Neuronal stem cell (in vitro differentiated cells): ENCODE measurements at regions not wholly inside any gene's neighbourhood (a gene's known extent, or its start where the extent isn't known, plus 50 kb on each side); places are given as distances from the start of the nearest gene placed in this dataset.

Experiments
- DNase-seq: peaks from one replicate; pipeline ENCODE4 v3.0.0-alpha.2; 2013; ENCODE audit warnings: low spot score
- H2AFZ ChIP-seq: one replicate; pipeline ENCODE4 v1.6.1; 2013; ENCODE audit warnings: mild to moderate bottlenecking, low read length, inconsistent platforms
- H2AK5ac ChIP-seq: 2 replicates; pipeline ENCODE4 v1.6.1; 2013; ENCODE audit warnings: low read depth, mild to moderate bottlenecking, inconsistent platforms, low read length, moderate library complexity, mixed read lengths
- H2BK120ac ChIP-seq: 2 replicates; pipeline ENCODE4 v1.6.1; 2013; ENCODE audit warnings: low read depth, mild to moderate bottlenecking, inconsistent platforms, low read length, moderate library complexity, mixed read lengths
- H2BK12ac ChIP-seq: one replicate; pipeline ENCODE4 v1.6.1; 2013; ENCODE audit warnings: low read length, inconsistent platforms
- H2BK15ac ChIP-seq: 2 replicates; pipeline ENCODE4 v1.6.1; 2013; ENCODE audit warnings: mild to moderate bottlenecking, low read length, inconsistent platforms, mixed read lengths
- H2BK5ac ChIP-seq: one replicate; pipeline ENCODE4 v1.6.1; 2013; ENCODE audit warnings: inconsistent platforms, mild to moderate bottlenecking, low read length, moderate library complexity
- H3K14ac ChIP-seq: one replicate; pipeline ENCODE4 v1.6.1; 2013; ENCODE audit warnings: low read length, inconsistent platforms
- H3K18ac ChIP-seq: 2 replicates; pipeline ENCODE4 v1.6.1; 2013; ENCODE audit warnings: low read length, inconsistent platforms
- H3K23ac ChIP-seq: 2 replicates; pipeline ENCODE4 v1.6.1; 2013; ENCODE audit warnings: low read depth, mild to moderate bottlenecking, mixed read lengths, low read length, inconsistent platforms; ENCODE audit not compliant: poor library complexity
- H3K27ac ChIP-seq: replicated peaks from 3 replicates; pipeline ENCODE4 v1.5.1; 2013; ENCODE audit warnings: low read length, inconsistent platforms
- H3K27me3 ChIP-seq, 3 experiments: 2 replicates each; pipeline ENCODE4 v1.6.1; 2013; ENCODE audit warnings: low read length in 3 of 3, mild to moderate bottlenecking in 2 of 3, inconsistent platforms in 1 of 3, low read depth in 1 of 3, mixed read lengths in 1 of 3, moderate library complexity in 1 of 3; ENCODE audit not compliant: control insufficient read depth in 3 of 3, insufficient read depth in 3 of 3
- H3K36me3 ChIP-seq, 2 donors: replicated peaks in 1 of 2; 2 replicates each; pipeline ENCODE4 v1.6.1; 2013; ENCODE audit warnings: low read length in 2 of 2; ENCODE audit not compliant: control insufficient read depth in 2 of 2, insufficient read depth in 2 of 2
- H3K4ac ChIP-seq: 2 replicates; pipeline ENCODE4 v1.6.1; 2013; ENCODE audit warnings: inconsistent platforms, mild to moderate bottlenecking, low read length, moderate library complexity
- H3K4me1 ChIP-seq, 2 donors: 1 replicate in 1 of 2; 2 replicates in 1 of 2; pipeline ENCODE4 v1.6.1; 2013; ENCODE audit warnings: low read length in 2 of 2, low read depth in 1 of 2; ENCODE audit not compliant: control insufficient read depth in 2 of 2, insufficient read depth in 1 of 2
- H3K4me2 ChIP-seq: one replicate; pipeline ENCODE4 v1.6.1; 2013; ENCODE audit warnings: mild to moderate bottlenecking, low read length, inconsistent platforms; ENCODE audit not compliant: insufficient read depth, poor library complexity, severe bottlenecking
- H3K4me3 ChIP-seq, 2 donors: 2 replicates each; pipeline ENCODE4 v1.5.1; 2013; ENCODE audit warnings: low read length in 2 of 2, mild to moderate bottlenecking in 2 of 2, inconsistent platforms in 1 of 2, moderate library complexity in 1 of 2
- H3K79me1 ChIP-seq: one replicate; pipeline ENCODE4 v1.6.1; 2013; ENCODE audit warnings: low read depth, mild to moderate bottlenecking, inconsistent platforms, low read length, moderate library complexity
- H3K9ac ChIP-seq: one replicate; pipeline ENCODE4 v1.6.1; 2013; ENCODE audit warnings: mild to moderate bottlenecking, low read depth, low read length, inconsistent platforms; ENCODE audit not compliant: poor library complexity
- H3K9me3 ChIP-seq, 2 donors: replicated peaks in 1 of 2; 2 replicates each; pipeline versions ENCODE3 to v1.6.1; 2013; ENCODE audit warnings: low read length in 2 of 2, mild to moderate bottlenecking in 2 of 2, inconsistent platforms in 1 of 2, low read depth in 1 of 2, mixed read lengths in 1 of 2, moderate library complexity in 1 of 2; ENCODE audit not compliant: control insufficient read depth in 2 of 2, insufficient read depth in 1 of 2
- H4K8ac ChIP-seq: one replicate; pipeline ENCODE4 v1.6.1; 2013; ENCODE audit warnings: low read depth, mild to moderate bottlenecking, inconsistent platforms, low read length, moderate library complexity
- H4K91ac ChIP-seq: one replicate; pipeline ENCODE4 v1.6.1; 2013; ENCODE audit warnings: low read length, low read depth, mild to moderate bottlenecking, inconsistent platforms; ENCODE audit not compliant: poor library complexity
- WGBS, 2 donors: extraction: QIAGEN DNeasy Blood & Tissue Kit; methylation state at CpG; one replicate each; pipeline ENCODE4 v1.1.7; 2013; ENCODE audit warnings: missing lambda C conversion rate in 2 of 2, mixed read lengths in 1 of 2; ENCODE audit not compliant: insufficient read length in 2 of 2, insufficient replicate concordance in 1 of 2; ENCODE audit errors: extremely low coverage in 2 of 2; 5-methylcytosine and 5-hydroxymethylcytosine counted together

DNA sequence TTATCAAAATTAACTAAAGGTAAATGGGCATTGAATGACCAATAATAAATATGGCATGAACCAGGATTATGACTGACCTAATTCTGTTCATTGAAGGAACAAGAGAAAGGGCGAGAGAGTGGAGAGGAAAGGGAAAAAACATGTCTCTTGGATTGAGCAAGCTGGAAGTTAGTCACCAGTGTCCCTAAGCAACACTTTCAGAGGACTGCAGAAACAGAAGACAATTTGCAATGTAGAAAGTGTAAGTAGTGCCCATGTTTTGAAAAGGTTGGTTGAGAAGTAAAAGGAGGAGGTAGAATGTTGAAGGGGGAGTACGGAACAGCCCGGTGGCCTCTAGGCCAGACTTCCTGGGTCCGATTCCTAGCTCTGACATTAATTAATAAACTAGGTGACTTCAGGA, 94.6 kb downstream of the FAS start:
- WGBS, 2 donors: 100% methylated on average over 1 of the region's 4 CpGs; no CpG with 5 or more reads in 1 of the 2 donors
- H3K18ac ChIP-seq: no peak overlapping the region
- H3K4me2 ChIP-seq: no peak overlapping the region
- H2BK5ac ChIP-seq: no peak overlapping the region
- no peaks in the 10 kb centered on the region for H3K9me3 ChIP-seq
- no peak overlapping the region for H3K4me3 ChIP-seq
- no peak overlapping the region for H3K27ac ChIP-seq
- no peak overlapping the region for H3K23ac ChIP-seq
- no peak overlapping the region for H3K14ac ChIP-seq
- H2BK120ac ChIP-seq: no peak overlapping the region
- H2AK5ac ChIP-seq: no peak overlapping the region
- H3K79me1 ChIP-seq: no peaks in the 10 kb centered on the region
- H2BK12ac ChIP-seq: no peak overlapping the region
- H3K9ac ChIP-seq: no peak overlapping the region
- DNase-seq: no peak
- H3K4me1 ChIP-seq: peaks cover 0 to 4% of the 10 kb centered on the region in 2 donors
- no peak overlapping the region for H3K4ac ChIP-seq
- H4K8ac ChIP-seq: no peak overlapping the region
- no peak overlapping the region for H4K91ac ChIP-seq
- H3K27me3 ChIP-seq: no peaks in the 10 kb centered on the region
- H3K36me3 ChIP-seq: no peaks in the 10 kb centered on the region
- no peak overlapping the region for H2AFZ ChIP-seq
- no peak overlapping the region for H2BK15ac ChIP-seq

GRCh38 chr10:89082086-89082485, 91.5 kb downstream of the FAS start:
- no peak for DNase-seq
- no peak overlapping the region for H3K18ac ChIP-seq
- H3K36me3 ChIP-seq: no peaks in the 10 kb centered on the region
- peaks cover 0 to 4% of the 10 kb centered on the region in 2 donors for H3K4me1 ChIP-seq
- no peak overlapping the region for H2AK5ac ChIP-seq
- H3K4ac ChIP-seq: no peak overlapping the region
- WGBS, 2 donors: no CpG with 5 or more reads among the region's 5 CpGs
- no peak overlapping the region for H3K4me2 ChIP-seq
- H3K14ac ChIP-seq: no peak overlapping the region
- H2AFZ ChIP-seq: no peak overlapping the region
- H2BK12ac ChIP-seq: no peak overlapping the region
- no peak overlapping the region for H3K4me3 ChIP-seq
- H4K8ac ChIP-seq: no peak overlapping the region
- H3K79me1 ChIP-seq: no peaks in the 10 kb centered on the region
- no peaks in the 10 kb centered on the region for H3K9me3 ChIP-seq
- H2BK120ac ChIP-seq: no peak overlapping the region
- no peak overlapping the region for H3K27ac ChIP-seq
- no peak overlapping the region for H2BK5ac ChIP-seq
- no peak overlapping the region for H3K9ac ChIP-seq
- H3K23ac ChIP-seq: no peak overlapping the region
- no peak overlapping the region for H2BK15ac ChIP-seq
- H4K91ac ChIP-seq: no peak overlapping the region
- H3K27me3 ChIP-seq: no peaks in the 10 kb centered on the region

DNA sequence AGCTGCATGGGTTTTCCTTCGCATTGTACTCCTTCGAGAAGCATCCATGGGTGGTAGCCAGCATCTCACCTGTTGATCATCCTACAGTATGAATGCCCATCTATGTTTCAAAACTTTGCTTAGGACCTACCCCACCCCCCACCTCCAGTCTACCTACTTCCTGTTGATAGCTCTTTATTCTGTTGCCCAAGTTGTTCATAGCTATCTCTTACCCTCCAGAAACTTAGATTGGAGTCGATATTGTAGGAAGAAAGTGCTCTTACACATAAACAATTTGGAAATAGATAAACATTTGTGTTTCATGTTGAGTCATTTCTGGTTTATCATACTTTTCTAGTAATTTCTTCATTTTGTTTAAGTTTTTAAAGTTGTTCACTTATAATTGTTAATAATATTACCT, 90.1 kb downstream of the FAS start:
- Histone ChIP-seq H2AK5ac (no peak overlapping the region), H3K27me3 (no peaks in the 10 kb centered on the region), H3K18ac (no peak overlapping the region), H2AFZ (no peak overlapping the region), H4K8ac (no peak overlapping the region), H2BK15ac (no peak overlapping the region), H3K79me1 (no peaks in the 10 kb centered on the region), H3K27ac (no peak overlapping the region), H3K4me3 (no peak overlapping the region), H3K4me1 (no peaks in the 10 kb centered on the region), H3K23ac (no peak overlapping the region), H3K4me2 (no peak overlapping the region), H3K4ac (no peak overlapping the region), H2BK120ac (no peak overlapping the region), H3K36me3 (no peaks in the 10 kb centered on the region), H3K9ac (no peak overlapping the region), H3K9me3 (no peaks in the 10 kb centered on the region), H2BK12ac (no peak overlapping the region), H2BK5ac (no peak overlapping the region), H4K91ac (no peak overlapping the region), H3K14ac (no peak overlapping the region)
- no CpG with 5 or more reads among the region's 3 CpGs for WGBS, 2 donors
- no peak for DNase-seq

DNA sequence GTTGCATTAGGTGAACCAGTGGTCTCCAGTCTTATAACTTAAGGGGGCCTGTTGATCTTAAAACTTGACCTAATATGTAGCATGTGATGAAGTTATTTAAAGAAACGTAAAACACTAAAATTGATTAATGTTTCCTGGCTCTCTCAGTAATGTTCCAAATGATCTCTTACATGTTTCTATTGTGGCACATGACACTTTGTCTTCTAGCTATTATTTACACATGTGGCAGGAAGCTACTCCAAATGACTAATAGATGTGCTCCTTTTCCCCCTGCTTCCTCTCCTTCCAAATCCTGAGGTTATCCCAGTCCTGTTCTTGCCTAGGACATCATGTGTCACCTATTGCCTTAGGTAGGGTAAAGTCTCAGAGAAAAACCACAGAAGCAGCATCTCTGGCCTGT, 89.4 kb downstream of the FAS start:
- no peaks in the 10 kb centered on the region for H3K79me1 ChIP-seq
- WGBS, 2 donors: no CpG with 5 or more reads among the region's 1 CpG

More for the DNA sequence above, 89.4 kb downstream of the FAS start:
- Histone ChIP-seq H3K4me2 (no peak overlapping the region), H3K18ac (no peak overlapping the region), H2BK12ac (no peak overlapping the region), H2BK5ac (no peak overlapping the region), H3K4me1 (no peaks in the 10 kb centered on the region), H2AFZ (no peak overlapping the region), H3K23ac (no peak overlapping the region), H2AK5ac (no peak overlapping the region), H2BK120ac (no peak overlapping the region), H3K9ac (no peak overlapping the region), H3K4me3 (no peak overlapping the region), H3K36me3 (no peaks in the 10 kb centered on the region), H3K27me3 (no peaks in the 10 kb centered on the region), H2BK15ac (no peak overlapping the region), H3K4ac (no peak overlapping the region), H4K8ac (no peak overlapping the region), H4K91ac (no peak overlapping the region), H3K9me3 (no peaks in the 10 kb centered on the region), H3K14ac (no peak overlapping the region), H3K27ac (no peak overlapping the region)
- DNase-seq: no peak
